Motor neuron (in vitro differentiated cells): ENCODE measurements at regions not wholly inside any gene's neighbourhood (a gene's known extent, or its start where the extent isn't known, plus 50 kb on each side); places are given as distances from the start of the nearest gene placed in this dataset.

Experiments
- ATAC-seq, 8 experiments: fragments of 200-7000 bp; cut with Tn5 transposase; replicated peaks in 6 of 8; 2 replicates each; pipeline ENCODE4 v1.8.0; 2021; ENCODE audit warnings: mild to moderate bottlenecking in 8 of 8, moderate library complexity in 8 of 8
- H3K27ac ChIP-seq, 2 donors: fragments of 250-450 bp; sonication (Bioruptor Pico); 2 replicates each; pipeline ENCODE4 v1.9.0; 2021; ENCODE audit warnings: antibody characterized with exemption in 2 of 2, mild to moderate bottlenecking in 2 of 2, moderate library complexity in 1 of 2
- H3K4me1 ChIP-seq, 2 donors: fragments of 250-450 bp; sonication (Bioruptor Pico); replicated peaks in 1 of 2; 2 replicates each; pipeline ENCODE4 v1.6.1; 2021; ENCODE audit warnings: antibody characterized with exemption in 2 of 2, mild to moderate bottlenecking in 2 of 2, moderate library complexity in 1 of 2
- H3K4me3 ChIP-seq, 5 donors: fragments of 250-450 bp; sonication (Bioruptor Pico); 2 replicates each; pipeline ENCODE4 v1.9.0; 2021; ENCODE audit warnings: antibody characterized with exemption in 5 of 5, mild to moderate bottlenecking in 5 of 5, moderate library complexity in 4 of 5
- WGBS, 10 experiments: fragments of 450-650 bp; shearing (Covaris generic); methylation state at CpG; one replicate each; pipeline ENCODE4 v1.0.0; 2022; 5-methylcytosine and 5-hydroxymethylcytosine counted together
- in situ Hi-C, 9 experiments: fragments of 400-800 bp; cut with MboI; loops; one replicate each; pipeline ENCODE4 v1.15.0; 2021; ENCODE audit warnings: low sequenced_read_pairs in 9 of 9, low pct_unique_long_range_greater_than_20kb in 2 of 9; ENCODE audit not compliant: unreplicated experiment in 9 of 9

- in situ Hi-C loops = no loop called here
- H3K4me1 ChIP-seq = no peaks in the 10 kb centered on the region
- H3K27ac ChIP-seq = no peak overlapping the region
- 90 to 100% (median 98%) methylated on average over 2 to 7 of the region's 20 CpGs; no CpG with 5 or more reads in 6 of the 10 experiments for WGBS, 10 experiments
- no peak overlapping the region for H3K4me3 ChIP-seq
- no peak for ATAC-seq
Observed at GRCh38 chr10:36819781-36820180, 305.6 kb upstream of the ANKRD30A start.

DNA sequence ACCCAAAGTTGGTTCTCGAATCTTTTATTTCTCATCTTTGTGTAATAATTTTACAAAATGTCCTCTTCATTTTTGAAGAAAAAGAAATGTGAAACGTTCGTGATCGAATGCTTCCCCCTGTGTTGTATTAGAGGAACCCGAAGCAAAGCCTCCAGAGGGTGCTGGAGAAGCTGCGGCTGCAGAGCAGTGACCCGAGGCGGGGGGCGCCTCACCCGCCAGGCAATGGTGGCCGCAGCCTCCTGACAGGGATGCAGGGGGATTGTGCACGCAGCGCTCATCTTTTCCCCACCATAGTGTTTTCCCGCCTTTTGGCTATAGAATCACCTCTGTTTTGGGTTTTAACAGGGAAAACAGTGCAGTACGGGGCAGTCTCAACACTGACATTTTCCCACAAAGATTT, 307.5 kb upstream of the ANKRD30A start:
- Histone ChIP-seq H3K4me1 (no peaks in the 10 kb centered on the region), H3K27ac (no peak overlapping the region), H3K4me3 (no peak overlapping the region)
- 45 to 100% (median 84%) methylated on average over 1 to 10 of the region's 15 CpGs for WGBS, 10 experiments
- in situ Hi-C loops = no loop called here
- no peak for ATAC-seq

DNA sequence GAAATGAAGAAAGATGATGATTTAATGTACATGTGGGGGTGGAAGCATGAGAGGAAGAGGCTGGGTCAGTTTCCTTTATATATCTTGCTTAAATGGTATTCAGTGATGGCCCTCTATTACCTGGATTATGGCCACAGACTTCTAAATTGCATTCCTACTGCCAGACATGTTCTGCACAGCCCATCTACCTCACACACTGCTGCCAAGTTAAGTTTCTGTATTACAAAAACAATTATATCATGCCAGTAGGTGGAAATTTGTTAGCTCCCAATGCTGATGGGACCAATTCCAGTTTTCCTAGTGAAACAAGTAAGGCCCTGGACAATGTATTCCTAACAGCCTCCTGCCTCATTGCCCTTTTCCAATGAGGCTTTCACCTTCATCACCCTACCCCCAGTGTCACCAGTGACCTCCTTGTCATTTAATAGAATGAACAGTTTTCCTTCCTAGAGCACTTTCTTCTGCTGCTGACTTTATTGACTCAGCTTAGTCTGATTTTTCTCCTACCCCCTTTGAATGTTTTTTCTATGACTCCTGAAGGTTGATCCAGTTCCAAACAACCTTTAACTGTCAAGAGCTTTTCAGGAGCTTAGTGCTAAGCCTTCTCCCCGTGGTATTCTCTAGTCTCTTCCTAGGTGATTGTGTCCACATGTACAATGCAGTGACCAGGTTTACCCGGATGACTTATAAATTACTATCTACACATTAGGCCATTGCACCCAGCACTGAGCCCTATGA, 316.6 kb upstream of the ANKRD30A start:
- ATAC-seq = no peak
- Histone ChIP-seq H3K27ac (no peak overlapping the region), H3K4me3 (no peak overlapping the region), H3K4me1 (no peaks in the 10 kb centered on the region)
- in situ Hi-C loops = no loop called here
- WGBS, 10 experiments = 56 to 100% (median 80%) methylated on average over 1 to 2 of the region's 2 CpGs; no CpG with 5 or more reads in 4 of the 10 experiments

DNA sequence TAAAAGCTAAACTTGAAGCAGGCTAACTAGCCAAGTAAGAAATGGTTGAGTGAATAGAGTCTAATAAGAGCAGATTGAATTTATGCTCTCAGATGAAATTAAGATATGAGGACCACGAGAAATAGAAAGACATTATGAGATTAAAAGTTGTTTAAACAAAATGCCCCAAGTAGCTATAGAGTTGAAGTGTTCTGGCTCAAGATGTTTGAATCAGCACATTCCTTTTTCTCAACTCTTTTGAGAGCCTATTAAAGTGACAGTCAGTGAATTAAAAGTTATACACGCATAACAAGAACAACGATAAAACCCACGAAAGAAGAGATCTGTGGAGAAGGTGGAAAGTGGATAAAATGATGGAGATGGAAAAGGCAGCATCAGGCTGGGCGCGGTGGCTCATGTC, 322.2 kb upstream of the ANKRD30A start:
- no peak overlapping the region for H3K4me3 ChIP-seq
- H3K27ac ChIP-seq = no peak overlapping the region
- peaks cover 0 to 2% of the 10 kb centered on the region in 2 donors for H3K4me1 ChIP-seq
- no peak for ATAC-seq
- in situ Hi-C loops = no loop called here
- 30 to 96% (median 76%) methylated on average over 2 to 6 of the region's 6 CpGs; no CpG with 5 or more reads in 1 of the 10 experiments for whole genome bisulfite sequencing, 10 experiments

DNA sequence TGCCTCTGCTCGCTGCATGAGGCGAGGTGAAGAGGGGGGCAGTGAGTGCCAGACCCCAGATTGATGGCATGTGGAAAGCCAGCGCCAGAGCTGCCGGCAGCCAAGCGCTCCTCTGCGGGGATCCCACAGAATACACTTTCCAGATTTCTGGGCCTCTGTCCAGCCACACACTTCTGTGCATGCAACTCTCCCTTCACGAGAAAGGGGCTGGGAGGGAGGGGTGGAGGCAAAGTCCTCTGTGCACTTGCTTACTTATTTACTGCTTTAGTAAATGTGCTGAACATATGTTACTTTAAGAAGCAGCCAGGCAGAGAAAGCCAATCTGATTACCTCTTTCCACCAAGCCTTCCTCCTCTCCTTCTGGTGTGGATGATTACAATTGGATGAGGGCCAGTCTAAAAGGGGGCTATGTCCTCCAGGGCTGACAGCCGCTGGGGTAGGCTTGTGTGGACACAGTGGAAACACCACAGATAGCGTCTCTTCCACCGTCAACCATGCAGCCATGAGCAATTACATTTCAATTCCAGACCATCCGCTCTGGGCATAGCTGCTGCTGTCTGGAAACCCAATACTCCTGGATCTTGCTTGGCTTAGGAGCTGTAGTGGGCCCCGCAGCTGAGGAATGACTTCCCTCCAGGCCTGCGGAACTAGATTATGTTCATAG, 322.8 kb upstream of the ANKRD30A start:
- WGBS, 10 experiments = 9 to 100% (median 78%) methylated on average over 1 to 6 of the region's 13 CpGs; no CpG with 5 or more reads in 2 of the 10 experiments
- peak in 7 of 8 experiments; percentile 27 to 86 (median 69) for ATAC-seq
- in situ Hi-C loops = no loop called here
- Histone ChIP-seq H3K4me3 (no peak overlapping the region), H3K27ac (no peak overlapping the region), H3K4me1 (peaks cover 0 to 2% of the 10 kb centered on the region in 2 donors)

- no peak overlapping the region for H3K4me3 ChIP-seq
- ATAC-seq = no peak
- H3K4me1 ChIP-seq = peaks cover 0 to 2% of the 10 kb centered on the region in 2 donors
- WGBS, 10 experiments = 27 to 74% (median 64%) methylated on average over 1 to 3 of the region's 3 CpGs; no CpG with 5 or more reads in 2 of the 10 experiments
- H3K27ac ChIP-seq = no peak overlapping the region
- in situ Hi-C loops = no loop called here
Observed at GRCh38 chr10:36801660-36802059, 323.7 kb upstream of the ANKRD30A start.

DNA sequence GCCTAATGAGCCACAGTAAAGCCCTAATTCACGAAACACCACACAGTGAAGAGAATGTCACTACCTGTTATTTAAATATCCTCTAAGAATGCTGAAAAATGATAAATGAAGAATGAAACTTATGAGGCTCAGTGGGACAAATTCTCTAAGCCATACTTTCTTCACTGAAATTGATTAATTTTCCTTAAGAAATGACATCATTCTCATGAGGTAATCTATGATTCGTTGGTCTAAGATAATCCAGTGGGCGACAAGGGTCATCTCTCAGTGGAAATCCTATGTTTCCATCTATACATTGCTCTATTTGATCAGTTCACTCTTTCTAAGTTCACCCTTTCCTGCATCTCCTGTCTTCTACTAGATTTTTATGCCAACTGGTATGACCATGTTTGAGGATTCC, 330.4 kb upstream of the ANKRD30A start:
- ATAC-seq = no peak
- in situ Hi-C loops = loop anchor here in 7 of 9 experiments (25.0 kb wide), 1 partner anchor 1158 kb away; the partner anchor contains the start of gene FZD8 (in 7 of the 7)
- WGBS, 10 experiments = 8 to 90% (median 73%) methylated on average over 2 to 3 of the region's 3 CpGs
- Histone ChIP-seq H3K27ac (no peak overlapping the region), H3K4me3 (no peak overlapping the region), H3K4me1 (no peaks in the 10 kb centered on the region)

DNA sequence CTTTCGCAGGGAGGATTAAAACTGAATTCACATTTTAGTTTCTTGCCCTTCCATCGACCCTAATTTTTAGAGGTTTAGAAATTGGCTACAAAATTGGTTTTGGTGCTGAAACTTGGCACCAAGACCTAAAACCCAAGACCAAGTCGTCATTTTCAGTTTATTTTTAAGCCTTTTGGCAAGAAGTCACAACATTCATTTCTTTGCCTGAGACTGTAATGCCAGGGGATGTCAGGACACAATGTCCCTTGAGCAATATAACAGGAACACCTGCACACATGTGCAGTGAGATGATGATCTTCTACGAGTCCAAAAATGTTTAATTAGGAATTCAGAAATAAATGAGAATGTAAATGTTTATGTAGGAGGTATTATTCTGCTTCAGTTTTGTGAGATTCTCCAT, 335.4 kb upstream of the ANKRD30A start:
- WGBS, 10 experiments = 16 to 78% (median 60%) methylated on average over 1 to 4 of the region's 4 CpGs

DNA sequence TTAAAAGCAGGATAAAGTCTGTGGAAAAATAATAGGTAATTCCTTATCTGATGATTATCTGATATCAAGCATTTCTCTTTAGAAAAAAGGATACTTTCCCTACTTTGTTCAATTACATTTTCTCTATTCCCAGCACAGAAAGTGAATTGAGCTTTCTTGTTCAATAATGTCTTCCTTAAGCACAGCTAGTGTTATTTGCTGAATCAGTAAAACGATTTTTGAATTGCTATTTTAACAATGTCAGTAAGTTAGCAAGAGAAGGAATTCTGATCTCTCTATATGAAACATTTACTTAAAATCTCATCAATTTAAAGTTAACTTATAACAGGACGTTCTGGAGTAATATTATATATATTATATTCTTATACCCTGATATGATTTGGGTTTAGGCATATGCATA, 337.2 kb upstream of the ANKRD30A start:
- Histone ChIP-seq H3K4me3 (no peak overlapping the region), H3K4me1 (no peaks in the 10 kb centered on the region), H3K27ac (no peak overlapping the region)
- 0 to 100% (median 62%) methylated on average over 1 to 2 of the region's 2 CpGs for whole genome bisulfite sequencing, 10 experiments
- in situ Hi-C loops = loop anchor here in 8 of 9 experiments (10.0 to 25.0 kb wide), 2 partner anchors 1151 to 1153 kb away; partner anchors contain the start of gene FZD8 (in 7 of the 8)
- ATAC-seq = no peak

More for the DNA sequence above, 335.4 kb upstream of the ANKRD30A start:
- in situ Hi-C loops = loop anchor here in 8 of 9 experiments (10.0 to 25.0 kb wide), 2 partner anchors 1153 to 1155 kb away; partner anchors contain the start of gene FZD8 (in 7 of the 8)
- no peak overlapping the region for H3K4me3 ChIP-seq
- no peak overlapping the region for H3K27ac ChIP-seq
- no peak for ATAC-seq
- no peaks in the 10 kb centered on the region for H3K4me1 ChIP-seq

- in situ Hi-C loops = loop anchor here in 8 of 9 experiments (10.0 to 25.0 kb wide), 2 partner anchors 1146 to 1149 kb away; partner anchors contain the start of gene FZD8 (in 7 of the 8)
- WGBS, 10 experiments = 0 to 100% (median 73%) methylated on average over 1 to 5 of the region's 5 CpGs; no CpG with 5 or more reads in 4 of the 10 experiments
- H3K4me1 ChIP-seq = no peaks in the 10 kb centered on the region
- no peak overlapping the region for H3K27ac ChIP-seq
- ATAC-seq = no peak
- no peak overlapping the region for H3K4me3 ChIP-seq
Observed at GRCh38 chr10:36783400-36783799, 342.0 kb upstream of the ANKRD30A start.

DNA sequence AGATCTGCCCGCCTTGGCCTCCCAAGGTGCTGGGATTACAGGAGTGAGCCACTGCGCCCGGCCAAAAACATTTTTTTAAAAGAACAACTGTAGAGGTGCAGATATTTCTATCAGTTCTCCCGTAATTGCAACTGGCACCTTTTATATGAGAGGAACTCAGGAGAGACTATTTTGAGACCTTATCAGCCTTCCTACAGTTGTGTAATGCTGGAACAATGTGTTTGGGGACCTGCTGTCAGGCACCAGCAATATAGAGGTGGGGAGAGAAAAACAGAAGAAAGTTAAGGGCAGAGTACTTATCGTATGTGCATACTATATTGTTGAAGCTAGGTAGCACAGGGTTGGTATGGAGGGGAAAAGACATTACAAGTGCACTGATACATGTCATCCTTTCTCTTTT, 343.8 kb upstream of the ANKRD30A start:
- in situ Hi-C loops = loop anchor here in 8 of 9 experiments (10.0 to 25.0 kb wide), 2 partner anchors 1144 to 1147 kb away; partner anchors contain the start of gene FZD8 (in 7 of the 8)

GRCh38 chr10:36780158-36780557, 345.2 kb upstream of the ANKRD30A start:
- in situ Hi-C loops = loop anchor here in 8 of 9 experiments (10.0 to 25.0 kb wide), 2 partner anchors 1143 to 1145 kb away; partner anchors contain the start of gene FZD8 (in 7 of the 8)
- H3K27ac ChIP-seq = no peak overlapping the region
- H3K4me3 ChIP-seq = no peak overlapping the region
- no peak for ATAC-seq
- no peaks in the 10 kb centered on the region for H3K4me1 ChIP-seq
- 39 to 100% (median 69%) methylated on average over 1 to 6 of the region's 6 CpGs for WGBS, 10 experiments

More for the DNA sequence above, 343.8 kb upstream of the ANKRD30A start:
- H3K4me1 ChIP-seq = no peaks in the 10 kb centered on the region
- WGBS, 10 experiments = 17 to 100% (median 80%) methylated on average over 1 to 4 of the region's 5 CpGs; no CpG with 5 or more reads in 3 of the 10 experiments
- H3K27ac ChIP-seq = no peak overlapping the region
- no peak overlapping the region for H3K4me3 ChIP-seq
- no peak for ATAC-seq
